ENCODE measurements at regions not wholly inside any gene's neighbourhood (a gene's known extent, or its start where the extent isn't known, plus 50 kb on each side); places are given as distances from the start of the nearest gene placed in this dataset.

DNA sequence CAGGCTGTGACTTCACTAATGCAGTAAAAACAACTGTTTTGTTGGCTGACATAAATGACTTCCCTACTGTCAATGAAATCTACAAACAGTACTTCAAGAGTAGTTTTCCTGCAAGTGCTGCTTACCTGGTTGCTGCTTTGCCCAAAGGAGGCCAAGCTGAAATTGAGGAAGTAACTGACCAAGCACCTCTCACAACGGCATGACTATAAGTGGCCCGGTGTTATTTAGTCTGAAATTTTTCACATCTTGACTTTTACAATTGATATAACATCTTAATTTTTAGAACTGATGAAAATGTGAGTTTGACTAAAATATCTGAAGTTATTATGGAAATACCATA lies 274.9 kb upstream of the NR5A2 start:
- Mint-ChIP-seq H3K27me3 (peaks cover 10% of the 10 kb centered on the region), H3K9me3 (peaks cover 4% of the 10 kb centered on the region), H3K27ac (no peak overlapping the region), H3K36me3 (ENCODE audit: low read depth) (no peaks in the 10 kb centered on the region), H3K4me1 (no peaks in the 10 kb centered on the region), H3K4me3 (no peak overlapping the region)
- DNase-seq (no peak), ATAC-seq (no peak)

DNA sequence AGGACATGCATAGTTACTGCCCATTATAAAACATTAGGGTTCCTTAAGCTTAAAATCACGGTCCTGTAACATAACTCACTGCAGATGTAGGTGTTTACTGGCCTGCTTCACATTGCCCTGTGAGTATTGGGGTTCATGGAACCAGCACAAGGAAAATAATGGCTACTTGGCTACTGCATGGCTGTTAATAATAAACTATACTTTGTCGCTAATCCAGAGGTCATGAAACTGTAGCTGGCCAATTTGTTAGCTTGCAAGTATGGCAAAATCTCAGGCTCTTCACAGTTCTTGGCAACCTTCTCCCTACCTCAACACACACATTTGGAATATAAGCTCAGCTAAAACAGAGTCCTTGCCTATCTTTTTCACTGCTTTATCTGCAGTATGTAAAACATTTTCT lies 274.0 kb upstream of the NR5A2 start:
- peaks cover 15% of the 10 kb centered on the region for H3K27me3 Mint-ChIP-seq
- no peaks in the 10 kb centered on the region for H3K4me1 Mint-ChIP-seq
- peaks cover 4% of the 10 kb centered on the region for H3K9me3 Mint-ChIP-seq
- DNase-seq (no peak), ATAC-seq (no peak)
- no peaks in the 10 kb centered on the region for H3K36me3 Mint-ChIP-seq (ENCODE audit: low read depth)
- no peak overlapping the region for H3K4me3 Mint-ChIP-seq
- H3K27ac Mint-ChIP-seq, result no peak overlapping the region

DNA sequence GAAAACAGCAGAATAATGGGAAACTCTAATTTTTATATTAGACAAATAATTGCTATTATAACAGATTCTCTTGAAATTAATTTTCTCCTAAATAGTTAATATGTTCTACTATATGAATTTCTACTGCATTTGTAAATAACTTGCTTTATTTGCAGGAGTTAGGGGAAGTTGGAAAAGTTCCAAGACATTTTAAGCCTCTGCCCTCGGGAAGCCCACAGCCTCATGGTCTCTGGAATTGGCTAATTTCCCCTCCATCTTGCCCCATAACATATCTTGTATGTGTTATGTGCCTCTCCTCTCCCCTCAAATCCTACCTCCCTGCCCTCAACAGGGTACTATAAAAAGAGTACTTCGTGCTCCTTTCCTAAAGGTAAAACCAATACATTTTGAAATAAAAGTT lies 271.4 kb upstream of the NR5A2 start:
- no peaks in the 10 kb centered on the region for H3K9me3 Mint-ChIP-seq
- peaks cover 14% of the 10 kb centered on the region for H3K27me3 Mint-ChIP-seq
- ATAC-seq, result no peak
- H3K36me3 Mint-ChIP-seq (ENCODE audit: low read depth), result no peaks in the 10 kb centered on the region
- no peak overlapping the region for H3K27ac Mint-ChIP-seq
- no peaks in the 10 kb centered on the region for H3K4me1 Mint-ChIP-seq
- DNase-seq, result no peak
- no peak overlapping the region for H3K4me3 Mint-ChIP-seq

DNA sequence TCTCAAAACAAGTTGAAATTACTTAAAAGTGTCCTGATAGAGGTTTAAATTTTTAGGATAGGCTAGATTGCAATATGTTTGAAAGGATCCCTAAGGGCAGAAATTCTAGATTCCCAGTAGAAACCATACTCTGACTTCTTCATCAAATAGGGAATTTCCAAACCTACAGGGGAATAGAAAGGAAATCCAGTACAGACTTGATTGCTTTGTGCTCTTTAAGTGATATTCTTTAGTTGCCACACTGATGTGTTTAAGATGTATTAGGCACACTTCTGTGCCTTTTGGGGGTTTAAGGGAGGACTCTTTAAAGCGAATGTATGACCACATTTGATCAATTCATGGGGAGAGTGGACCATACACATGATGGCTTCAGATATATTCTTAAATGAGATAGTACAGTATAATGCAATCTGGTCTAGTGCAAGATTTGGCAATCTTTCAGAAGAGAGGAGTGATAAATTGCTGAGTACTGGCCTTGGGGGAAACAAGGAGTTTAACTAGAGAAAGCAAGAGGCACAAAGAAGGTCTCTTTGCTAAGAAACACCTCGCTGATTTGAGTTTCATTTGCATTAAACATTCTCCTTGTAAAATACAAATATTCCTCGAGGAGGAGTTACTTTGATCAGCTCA lies 268.8 kb upstream of the NR5A2 start:
- Mint-ChIP-seq H3K9me3 (no peaks in the 10 kb centered on the region), H3K4me3 (no peak overlapping the region), H3K27me3 (peaks cover 14% of the 10 kb centered on the region), H3K36me3 (ENCODE audit: low read depth) (no peaks in the 10 kb centered on the region), H3K4me1 (no peaks in the 10 kb centered on the region), H3K27ac (no peak overlapping the region)
- DNase-seq (no peak), ATAC-seq (no peak)

DNA sequence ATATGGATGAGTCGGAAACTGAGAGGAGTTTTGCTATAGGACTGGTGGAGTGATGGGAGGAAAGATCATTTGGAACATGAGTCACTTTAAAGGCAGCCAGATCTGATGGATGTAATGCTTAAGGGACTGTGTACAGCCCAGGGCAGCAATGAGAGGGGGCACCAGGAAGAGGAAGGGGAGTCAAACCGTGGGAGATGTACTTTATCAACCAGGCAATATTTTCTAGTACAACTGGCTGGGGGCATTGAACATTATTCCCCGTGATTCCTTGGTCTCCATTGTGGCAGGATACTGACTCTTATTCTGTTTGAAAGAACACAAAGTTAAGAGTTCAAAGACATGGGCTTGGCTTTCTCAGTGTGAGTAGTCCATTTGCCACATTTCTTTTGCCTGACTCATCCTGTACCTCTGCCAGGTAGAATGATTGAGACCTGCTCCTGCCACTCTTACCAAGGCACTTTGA lies 268.2 kb upstream of the NR5A2 start:
- H3K4me3 Mint-ChIP-seq, result no peak overlapping the region

DNA sequence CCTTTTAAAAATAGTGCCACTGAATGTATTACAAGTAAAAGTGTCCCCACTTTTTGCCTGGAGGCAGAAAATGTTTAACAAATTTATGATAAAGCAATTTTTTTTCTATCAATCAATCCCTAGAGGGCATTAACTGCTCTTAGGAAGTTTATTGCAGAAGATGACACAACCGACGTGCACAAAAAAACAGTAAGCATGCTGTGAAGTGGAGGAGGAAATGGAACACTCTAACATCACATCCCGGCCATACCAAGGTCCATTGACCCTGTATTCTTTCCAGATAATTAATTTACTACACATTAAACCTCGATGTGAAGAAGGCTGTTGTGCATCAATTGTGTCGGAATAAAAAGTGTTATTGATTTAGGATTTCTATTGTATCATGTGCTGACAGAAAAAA lies 264.9 kb upstream of the NR5A2 start:
- Mint-ChIP-seq H3K4me3 (no peak overlapping the region), H3K4me1 (no peaks in the 10 kb centered on the region), H3K36me3 (ENCODE audit: low read depth) (no peaks in the 10 kb centered on the region), H3K27ac (no peak overlapping the region), H3K9me3 (peaks cover 17% of the 10 kb centered on the region), H3K27me3 (peaks cover 9% of the 10 kb centered on the region)
- no peak for ATAC-seq
- no peak for DNase-seq

More for the DNA sequence above, 268.2 kb upstream of the NR5A2 start:
- DNase-seq (no peak), ATAC-seq (no peak)
- Mint-ChIP-seq H3K4me1 (no peaks in the 10 kb centered on the region), H3K36me3 (ENCODE audit: low read depth) (no peaks in the 10 kb centered on the region), H3K9me3 (no peaks in the 10 kb centered on the region), H3K27me3 (peaks cover 14% of the 10 kb centered on the region), H3K27ac (no peak overlapping the region)

DNA sequence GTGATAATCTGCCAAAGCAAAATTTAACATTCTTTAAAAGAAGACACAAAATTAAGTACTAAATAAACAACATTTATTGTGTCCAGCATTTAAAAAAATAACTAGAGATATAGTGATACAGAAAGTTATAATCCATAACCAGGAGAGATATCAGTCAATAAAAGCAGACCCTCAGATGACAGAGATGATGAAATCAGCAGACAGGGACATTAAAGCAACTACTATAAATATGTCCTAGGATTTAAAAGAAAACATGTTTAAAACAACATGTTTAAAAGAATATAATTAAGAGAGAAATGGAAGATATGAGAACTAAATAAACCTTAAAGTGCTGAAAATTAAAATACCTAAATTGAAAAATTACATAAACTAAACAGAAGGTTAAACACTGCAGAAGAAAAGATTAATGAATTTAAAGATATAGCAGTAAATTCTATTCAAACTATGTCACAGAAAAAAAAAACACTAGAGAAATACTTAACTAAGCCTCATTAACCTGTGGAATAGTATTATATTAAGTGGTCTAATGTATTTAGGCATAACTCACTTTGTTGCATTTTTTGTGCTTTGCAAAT lies 261.2 kb upstream of the NR5A2 start:
- H3K9me3 Mint-ChIP-seq, result peaks cover 21% of the 10 kb centered on the region
- H3K36me3 Mint-ChIP-seq (ENCODE audit: low read depth), result no peaks in the 10 kb centered on the region
- H3K27me3 Mint-ChIP-seq, result peaks cover 2% of the 10 kb centered on the region
- DNase-seq, result no peak
- H3K4me3 Mint-ChIP-seq, result no peak overlapping the region
- H3K4me1 Mint-ChIP-seq, result no peaks in the 10 kb centered on the region
- no peak for ATAC-seq
- no peak overlapping the region for H3K27ac Mint-ChIP-seq

DNA sequence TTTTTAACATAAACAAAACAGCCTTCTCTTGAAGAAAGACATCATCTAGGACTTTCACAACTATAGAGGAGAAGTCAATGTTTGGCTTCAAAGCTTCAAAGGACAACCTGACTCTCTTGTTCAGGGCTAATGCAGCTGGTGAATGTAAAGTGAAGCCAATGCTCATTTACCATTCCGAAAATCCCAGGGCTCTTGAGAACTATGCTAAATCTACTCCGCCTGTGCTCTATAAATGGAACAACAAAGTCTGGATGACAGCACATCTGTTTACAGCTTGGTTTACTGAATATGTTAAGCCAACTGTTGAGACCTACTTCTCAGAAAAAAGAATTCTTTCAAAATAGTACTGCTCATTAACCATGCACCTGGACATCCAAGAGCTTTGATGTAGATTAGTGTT lies 259.8 kb upstream of the NR5A2 start:
- peaks cover 9% of the 10 kb centered on the region for H3K27me3 Mint-ChIP-seq
- H3K36me3 Mint-ChIP-seq (ENCODE audit: low read depth), result no peaks in the 10 kb centered on the region
- ATAC-seq (no peak), DNase-seq (no peak)
- no peaks in the 10 kb centered on the region for H3K4me1 Mint-ChIP-seq
- no peak overlapping the region for H3K27ac Mint-ChIP-seq
- H3K9me3 Mint-ChIP-seq, result peaks cover 21% of the 10 kb centered on the region
- no peak overlapping the region for H3K4me3 Mint-ChIP-seq

DNA sequence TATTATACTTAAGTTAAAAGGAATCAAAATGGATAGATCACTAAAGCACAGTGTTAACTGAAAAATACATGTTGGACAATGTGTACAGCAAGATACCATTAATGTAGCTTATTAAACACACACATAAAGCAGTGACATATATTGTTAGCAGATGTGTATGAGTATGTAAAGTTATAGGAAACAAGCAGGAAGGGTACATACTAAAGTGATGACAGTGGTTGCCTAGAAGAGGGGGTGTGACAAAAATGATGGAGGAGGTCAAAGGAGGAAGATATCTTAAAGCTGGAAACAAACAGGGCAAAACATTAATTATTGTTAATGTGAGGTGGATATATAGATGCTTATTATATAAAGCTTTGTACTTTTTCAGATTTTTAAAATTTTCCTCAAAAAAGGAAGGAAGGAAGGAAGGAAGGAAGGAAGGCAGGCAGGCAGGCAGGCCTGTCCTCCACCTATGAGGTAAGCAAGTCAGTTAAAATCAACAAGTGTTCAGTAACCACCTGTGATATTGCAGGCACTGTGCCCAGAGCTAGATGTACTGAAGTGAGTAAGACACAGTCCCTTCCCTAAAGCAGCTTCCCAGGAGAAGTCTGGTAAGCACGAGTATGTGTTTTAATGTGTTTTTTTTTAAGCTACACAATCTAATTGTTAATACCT lies 252.9 kb upstream of the NR5A2 start:
- ATAC-seq, result no peak
- Mint-ChIP-seq H3K4me3 (no peak overlapping the region), H3K27me3 (peaks cover 20% of the 10 kb centered on the region), H3K36me3 (ENCODE audit: low read depth) (no peaks in the 10 kb centered on the region), H3K9me3 (no peaks in the 10 kb centered on the region), H3K4me1 (no peaks in the 10 kb centered on the region), H3K27ac (no peak overlapping the region)
- DNase-seq, result no peak

DNA sequence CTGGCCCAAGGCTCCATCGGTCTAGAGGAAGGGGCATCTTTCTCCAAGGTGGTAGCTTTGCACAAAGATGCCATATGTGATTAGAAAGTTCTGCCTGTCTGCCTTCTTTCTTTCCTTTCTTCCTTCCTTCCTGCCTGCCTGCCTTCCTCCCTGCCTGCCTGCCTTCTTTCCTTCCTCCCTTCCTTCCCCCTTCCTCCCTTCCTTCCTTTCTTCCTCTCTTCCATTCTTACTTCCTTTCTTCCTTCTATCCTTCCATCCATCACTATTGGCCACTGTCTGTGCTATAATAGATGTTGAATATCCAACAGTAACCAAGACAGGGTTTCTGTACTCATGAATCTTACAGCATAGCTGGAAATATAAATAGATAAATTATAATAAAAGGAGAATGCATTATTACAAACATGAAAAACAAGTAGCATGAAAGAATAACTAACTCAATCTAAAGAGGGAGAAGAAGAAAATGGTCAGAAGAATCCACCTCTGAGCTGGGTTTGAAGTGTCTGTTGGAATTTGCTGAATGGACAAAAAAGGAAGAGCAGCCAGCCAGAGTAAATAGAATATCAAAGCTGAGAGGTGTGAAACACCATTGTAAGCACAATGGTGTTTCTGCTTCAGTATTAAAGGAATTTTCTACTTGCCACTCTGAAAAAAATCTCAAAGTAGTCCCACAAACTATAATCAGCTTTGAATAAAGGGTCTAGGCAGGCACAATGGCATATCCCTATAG lies 250.6 kb upstream of the NR5A2 start:
- no peak for DNase-seq
- H3K4me3 Mint-ChIP-seq, result no peak overlapping the region
- H3K9me3 Mint-ChIP-seq, result no peaks in the 10 kb centered on the region

DNA sequence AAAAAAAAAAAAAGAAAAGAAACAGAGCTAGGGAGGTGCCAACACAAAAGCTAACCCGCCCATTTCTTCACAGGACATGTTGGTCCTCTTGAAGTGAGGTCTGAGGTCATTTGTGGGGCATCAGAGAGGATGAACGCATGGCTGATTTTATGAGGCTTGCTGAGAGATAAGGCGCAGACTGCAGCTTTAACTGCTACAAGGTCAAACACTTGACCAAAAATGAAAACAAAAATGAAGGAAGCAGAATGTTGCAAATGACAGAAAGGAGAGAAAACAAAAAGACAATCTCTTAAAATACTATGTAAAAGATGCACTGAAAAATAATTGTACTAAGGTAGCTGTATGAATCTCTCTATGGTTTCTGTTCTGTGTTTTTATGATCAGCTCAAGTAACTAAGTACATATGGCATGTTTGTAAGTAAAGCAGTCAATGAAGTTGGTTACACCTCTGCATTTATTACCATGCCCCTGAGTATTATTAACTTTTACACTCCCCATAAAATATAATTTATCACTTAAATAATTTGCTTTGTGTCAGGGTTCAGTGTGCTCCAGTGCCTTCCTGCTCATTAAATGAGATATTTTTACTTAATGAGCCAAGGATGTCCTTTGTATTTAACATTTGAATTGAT lies 249.1 kb upstream of the NR5A2 start:
- DNase-seq (no peak), ATAC-seq (no peak)
- no peaks in the 10 kb centered on the region for H3K36me3 Mint-ChIP-seq (ENCODE audit: low read depth)
- no peak overlapping the region for H3K27ac Mint-ChIP-seq
- H3K9me3 Mint-ChIP-seq, result no peaks in the 10 kb centered on the region
- no peak overlapping the region for H3K4me3 Mint-ChIP-seq
- no peaks in the 10 kb centered on the region for H3K4me1 Mint-ChIP-seq
- peaks cover 12% of the 10 kb centered on the region for H3K27me3 Mint-ChIP-seq

More for the DNA sequence above, 250.6 kb upstream of the NR5A2 start:
- Mint-ChIP-seq H3K36me3 (ENCODE audit: low read depth) (no peaks in the 10 kb centered on the region), H3K27me3 (peaks cover 16% of the 10 kb centered on the region), H3K27ac (no peak overlapping the region), H3K4me1 (no peaks in the 10 kb centered on the region)
- ATAC-seq, result no peak

DNA sequence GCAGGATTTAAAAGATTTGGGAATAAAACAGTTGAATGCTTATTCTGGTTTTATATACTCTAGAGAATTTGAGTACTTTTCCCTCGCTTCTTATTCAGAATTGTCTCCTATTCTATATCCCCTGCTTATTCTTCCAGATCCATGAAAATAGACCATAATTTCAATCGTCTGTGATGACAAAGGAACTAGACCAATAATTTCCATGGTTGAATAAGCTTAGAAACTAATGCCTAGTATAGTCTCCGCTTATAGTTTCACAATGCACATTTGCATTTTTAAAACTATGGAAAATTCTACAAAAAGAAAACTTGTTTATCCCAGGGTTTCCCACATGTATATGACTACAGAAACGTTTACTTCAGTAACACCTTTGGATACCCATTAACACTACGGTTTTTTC lies 247.4 kb upstream of the NR5A2 start:
- no peak for ATAC-seq
- H3K36me3 Mint-ChIP-seq (ENCODE audit: low read depth), result no peaks in the 10 kb centered on the region
- DNase-seq, result no peak
- no peak overlapping the region for H3K4me3 Mint-ChIP-seq
- H3K9me3 Mint-ChIP-seq, result no peaks in the 10 kb centered on the region
- H3K27ac Mint-ChIP-seq, result no peak overlapping the region
- H3K4me1 Mint-ChIP-seq, result no peaks in the 10 kb centered on the region
- peaks cover 8% of the 10 kb centered on the region for H3K27me3 Mint-ChIP-seq

DNA sequence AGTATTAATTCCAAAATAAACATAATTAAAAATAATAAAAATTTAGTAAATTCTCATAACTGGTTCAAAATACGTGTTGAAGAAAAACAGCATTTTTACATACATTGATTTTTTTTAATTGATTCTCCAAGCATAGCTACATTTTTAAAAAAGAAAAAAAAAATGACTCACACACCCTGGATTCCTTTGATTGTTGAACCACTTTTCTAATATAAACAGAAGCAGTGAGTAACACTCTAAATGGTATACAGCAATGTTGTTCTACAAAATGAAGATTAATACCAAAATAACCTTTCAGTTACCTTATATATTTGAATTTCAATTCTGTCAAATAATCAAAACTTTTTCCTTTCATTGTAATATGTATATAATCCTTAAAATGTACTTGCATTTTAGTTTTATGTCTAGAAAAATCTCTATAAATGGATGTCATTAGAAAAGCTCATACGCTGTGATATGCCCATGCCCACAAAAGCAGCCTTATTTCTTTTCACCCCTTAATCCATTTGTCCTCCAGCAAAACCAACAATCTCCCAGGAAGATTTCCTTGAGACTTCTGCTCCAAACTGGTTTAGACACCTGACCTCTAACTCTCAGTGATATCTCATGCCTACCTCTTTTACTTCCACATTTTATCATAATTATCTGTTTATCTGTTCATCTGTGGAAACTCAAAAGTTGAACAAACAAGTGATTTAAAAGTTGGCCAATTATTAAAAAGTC lies 246.4 kb upstream of the NR5A2 start:
- no peak for ATAC-seq
- no peak for DNase-seq
- H3K4me3 Mint-ChIP-seq, result no peak overlapping the region
- no peaks in the 10 kb centered on the region for H3K4me1 Mint-ChIP-seq
- peaks cover 10% of the 10 kb centered on the region for H3K27me3 Mint-ChIP-seq
- no peaks in the 10 kb centered on the region for H3K9me3 Mint-ChIP-seq
- H3K27ac Mint-ChIP-seq, result no peak overlapping the region
- no peaks in the 10 kb centered on the region for H3K36me3 Mint-ChIP-seq (ENCODE audit: low read depth)
